WTC11 (cell line): ENCODE measurements at regions not wholly inside any gene's neighbourhood (a gene's known extent, or its start where the extent isn't known, plus 50 kb on each side); places are given as distances from the start of the nearest gene placed in this dataset.

Experiments used
- ATAC-seq: fragments of 200-7000 bp; cut with Tn5 transposase; 2 replicates; pipeline ENCODE4 v1.10.0; 2021; ENCODE audit warnings: mild to moderate bottlenecking, moderate library complexity
- CTCF ChIA-PET: fragments of 300-600 bp; sonication (Branson Sonifier 250); formaldehyde crosslinking; loops from one replicate; lab custom pipeline; 2021; ENCODE audit warnings: antibody characterized with exemption; lab: Charles Lee
- POLR2A ChIA-PET: fragments of 350-600 bp; sonication (Branson Sonifier 250); formaldehyde crosslinking; loops from one replicate; lab custom pipeline; 2021; ENCODE audit warnings: antibody characterized with exemption; lab: Charles Lee
- DNase-seq: peaks from one replicate; pipeline ENCODE4 v3.0.0; 2021; ENCODE audit warnings: low spot score
- H3K27ac Mint-ChIP-seq: 2 replicates; pipeline ENCODE4 v1.8.0; 2021; ENCODE audit warnings: mixed read lengths
- H3K27me3 Mint-ChIP-seq: 2 replicates; pipeline ENCODE4 v1.8.0; 2021; ENCODE audit warnings: low read depth, mild to moderate bottlenecking, moderate library complexity, mixed read lengths
- H3K36me3 Mint-ChIP-seq: 2 replicates; pipeline ENCODE4 v1.8.0; 2021; ENCODE audit warnings: mixed read lengths
- H3K4me1 Mint-ChIP-seq: 2 replicates; pipeline ENCODE4 v1.8.0; 2022; ENCODE audit warnings: mixed read lengths
- H3K4me3 Mint-ChIP-seq: 2 replicates; pipeline ENCODE4 v1.8.0; 2021; ENCODE audit warnings: mild to moderate bottlenecking, moderate library complexity, mixed read lengths
- H3K9me3 Mint-ChIP-seq: 2 replicates; pipeline ENCODE4 v1.8.0; 2021; ENCODE audit warnings: mixed read lengths
- GABPB1 ChIP-seq: sonication (generic); formaldehyde crosslinking; IDR thresholded peaks from 2 replicates; pipeline ENCODE4 v1.8.1; 2023; ENCODE audit warnings: mild to moderate bottlenecking, missing genetic modification reagents
- GTF2I ChIP-seq: fragments of 250-450 bp; sonication (Bioruptor Pico); conservative IDR thresholded peaks from 2 replicates; pipeline ENCODE4 v1.4.0; 2021; ENCODE audit warnings: mild to moderate bottlenecking
- NFE2L1 ChIP-seq: sonication (generic); formaldehyde crosslinking; IDR thresholded peaks from 2 replicates; pipeline ENCODE4 v1.8.1; 2023; ENCODE audit warnings: missing genetic modification reagents
- NFYB ChIP-seq: sonication (generic); formaldehyde crosslinking; conservative IDR thresholded peaks from 2 replicates; pipeline ENCODE4 v1.8.0; 2022; ENCODE audit warnings: low read depth, missing genetic modification reagents
- NR1H2 ChIP-seq: sonication (generic); formaldehyde crosslinking; IDR thresholded peaks from 2 replicates; pipeline ENCODE4 v1.9.0; 2021; ENCODE audit warnings: mild to moderate bottlenecking, moderate library complexity, missing genetic modification reagents
- NR2C2 ChIP-seq: sonication (generic); formaldehyde crosslinking; IDR thresholded peaks from 2 replicates; pipeline ENCODE4 v1.8.0; 2022; ENCODE audit warnings: mild to moderate bottlenecking, missing genetic modification reagents
- PRRX2 ChIP-seq: fragments of 250-450 bp; sonication (Bioruptor Pico); IDR thresholded peaks from 2 replicates; pipeline ENCODE4 v1.8.0; 2021; ENCODE audit warnings: mild to moderate bottlenecking
- RORB ChIP-seq: fragments of 250-450 bp; sonication (Bioruptor Pico); IDR thresholded peaks from 2 replicates; pipeline ENCODE4 v1.9.0; 2021; ENCODE audit warnings: mild to moderate bottlenecking
- SP1 ChIP-seq: sonication (generic); formaldehyde crosslinking; conservative IDR thresholded peaks from 2 replicates; pipeline ENCODE4 v1.8.1; 2022; ENCODE audit warnings: missing genetic modification reagents
- TEAD4 ChIP-seq: sonication (generic); formaldehyde crosslinking; IDR thresholded peaks from 2 replicates; pipeline ENCODE4 v1.8.0; 2022; ENCODE audit warnings: mild to moderate bottlenecking, missing genetic modification reagents
- ZBTB21 ChIP-seq: sonication (generic); formaldehyde crosslinking; IDR thresholded peaks from 2 replicates; pipeline ENCODE4 v1.8.1; 2023; ENCODE audit warnings: mild to moderate bottlenecking, missing genetic modification reagents, borderline replicate concordance
- ZNF121 ChIP-seq: sonication (generic); formaldehyde crosslinking; IDR thresholded peaks from 2 replicates; pipeline ENCODE4 v1.8.0; 2023; ENCODE audit warnings: missing genetic modification reagents
- ZNF138 ChIP-seq: sonication (generic); formaldehyde crosslinking; conservative IDR thresholded peaks from 2 replicates; pipeline ENCODE4 v1.8.1; 2022; ENCODE audit warnings: mild to moderate bottlenecking, moderate library complexity, missing genetic modification reagents
- ZNF219 ChIP-seq: sonication (generic); formaldehyde crosslinking; IDR thresholded peaks from 2 replicates; pipeline ENCODE4 v1.8.0; 2023; ENCODE audit warnings: missing genetic modification reagents, mild to moderate bottlenecking, borderline replicate concordance
- ZNF416 ChIP-seq: fragments of 250-450 bp; sonication (Bioruptor Pico); IDR thresholded peaks from 2 replicates; pipeline ENCODE4 v1.9.0; 2021; ENCODE audit warnings: mild to moderate bottlenecking, inconsistent platforms
- ZNF671 ChIP-seq: fragments of 250-450 bp; sonication (Bioruptor Pico); IDR thresholded peaks from 2 replicates; pipeline ENCODE4 v1.8.0; 2021; ENCODE audit warnings: mild to moderate bottlenecking
- TF ChIP-seq, protein P1 (sequence below): sonication (generic); formaldehyde crosslinking; conservative IDR thresholded peaks from 2 replicates; pipeline ENCODE4 v1.8.1; 2023; ENCODE audit warnings: mild to moderate bottlenecking, low read depth, missing genetic modification reagents, moderate library complexity
- TF ChIP-seq, protein P2 (sequence below): fragments of 250-450 bp; sonication (Bioruptor Pico); IDR thresholded peaks from 2 replicates; pipeline ENCODE4 v1.9.0; 2021; ENCODE audit warnings: moderate library complexity, mild to moderate bottlenecking, inconsistent platforms, borderline replicate concordance
- TF ChIP-seq, protein P3 (sequence below): fragments of 250-450 bp; sonication (Bioruptor Pico); IDR thresholded peaks from 2 replicates; pipeline ENCODE4 v1.8.0; 2021; ENCODE audit warnings: mild to moderate bottlenecking
- TF ChIP-seq, protein P4 (sequence below): sonication (generic); formaldehyde crosslinking; IDR thresholded peaks from 2 replicates; pipeline ENCODE4 v1.8.1; 2022; ENCODE audit warnings: mild to moderate bottlenecking, moderate library complexity, missing genetic modification reagents
- TF ChIP-seq, protein P5 (sequence below): fragments of 250-450 bp; sonication (Bioruptor Pico); IDR thresholded peaks from 2 replicates; pipeline ENCODE4 v1.9.0; 2021; ENCODE audit warnings: mild to moderate bottlenecking, borderline replicate concordance
- TF ChIP-seq, protein P6 (sequence below): sonication (generic); formaldehyde crosslinking; IDR thresholded peaks from 2 replicates; pipeline ENCODE4 v1.8.1; 2023; ENCODE audit warnings: mild to moderate bottlenecking, missing genetic modification reagents, moderate library complexity
- TF ChIP-seq, protein P7 (sequence below): sonication (generic); formaldehyde crosslinking; IDR thresholded peaks from 2 replicates; pipeline ENCODE4 v1.8.0; 2022; ENCODE audit warnings: mild to moderate bottlenecking, missing genetic modification reagents
- TF ChIP-seq, protein P8 (sequence below): sonication (generic); formaldehyde crosslinking; IDR thresholded peaks from 2 replicates; pipeline ENCODE4 v1.8.1; 2023; ENCODE audit warnings: mild to moderate bottlenecking, missing genetic modification reagents

DNA sequence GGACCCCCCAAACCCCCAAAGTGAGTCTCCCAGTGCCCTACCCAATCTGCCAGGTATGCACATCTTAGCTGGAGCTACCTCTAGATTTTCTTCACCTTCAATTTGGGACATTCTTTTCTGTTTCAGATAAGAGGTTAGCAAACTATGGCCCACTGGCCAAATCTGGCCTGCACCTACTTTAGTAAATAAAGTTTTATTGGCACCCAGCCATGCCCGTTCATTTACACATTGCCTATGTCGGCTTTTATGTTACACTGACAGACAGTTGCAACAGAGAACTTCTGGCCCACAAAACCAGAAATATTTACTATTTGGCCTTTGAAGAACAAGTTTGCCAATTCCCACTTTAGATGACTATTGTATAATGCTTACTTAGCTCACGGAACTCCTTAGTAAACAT lies 55.9 kb upstream of the STX16 start (continued):
- TF ChIP-seq GTF2I (CRISPR knock-in tag) = no peak
- TF ChIP-seq, protein P1, sequence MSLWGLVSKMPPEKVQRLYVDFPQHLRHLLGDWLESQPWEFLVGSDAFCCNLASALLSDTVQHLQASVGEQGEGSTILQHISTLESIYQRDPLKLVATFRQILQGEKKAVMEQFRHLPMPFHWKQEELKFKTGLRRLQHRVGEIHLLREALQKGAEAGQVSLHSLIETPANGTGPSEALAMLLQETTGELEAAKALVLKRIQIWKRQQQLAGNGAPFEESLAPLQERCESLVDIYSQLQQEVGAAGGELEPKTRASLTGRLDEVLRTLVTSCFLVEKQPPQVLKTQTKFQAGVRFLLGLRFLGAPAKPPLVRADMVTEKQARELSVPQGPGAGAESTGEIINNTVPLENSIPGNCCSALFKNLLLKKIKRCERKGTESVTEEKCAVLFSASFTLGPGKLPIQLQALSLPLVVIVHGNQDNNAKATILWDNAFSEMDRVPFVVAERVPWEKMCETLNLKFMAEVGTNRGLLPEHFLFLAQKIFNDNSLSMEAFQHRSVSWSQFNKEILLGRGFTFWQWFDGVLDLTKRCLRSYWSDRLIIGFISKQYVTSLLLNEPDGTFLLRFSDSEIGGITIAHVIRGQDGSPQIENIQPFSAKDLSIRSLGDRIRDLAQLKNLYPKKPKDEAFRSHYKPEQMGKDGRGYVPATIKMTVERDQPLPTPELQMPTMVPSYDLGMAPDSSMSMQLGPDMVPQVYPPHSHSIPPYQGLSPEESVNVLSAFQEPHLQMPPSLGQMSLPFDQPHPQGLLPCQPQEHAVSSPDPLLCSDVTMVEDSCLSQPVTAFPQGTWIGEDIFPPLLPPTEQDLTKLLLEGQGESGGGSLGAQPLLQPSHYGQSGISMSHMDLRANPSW = no peak
- TF ChIP-seq NR1H2 = no peak
- TF ChIP-seq ZNF416 (CRISPR knock-in tag) = no peak
- no peak for TF ChIP-seq NFE2L1
- TF ChIP-seq ZNF219 (CRISPR knock-in tag) = no peak

DNA sequence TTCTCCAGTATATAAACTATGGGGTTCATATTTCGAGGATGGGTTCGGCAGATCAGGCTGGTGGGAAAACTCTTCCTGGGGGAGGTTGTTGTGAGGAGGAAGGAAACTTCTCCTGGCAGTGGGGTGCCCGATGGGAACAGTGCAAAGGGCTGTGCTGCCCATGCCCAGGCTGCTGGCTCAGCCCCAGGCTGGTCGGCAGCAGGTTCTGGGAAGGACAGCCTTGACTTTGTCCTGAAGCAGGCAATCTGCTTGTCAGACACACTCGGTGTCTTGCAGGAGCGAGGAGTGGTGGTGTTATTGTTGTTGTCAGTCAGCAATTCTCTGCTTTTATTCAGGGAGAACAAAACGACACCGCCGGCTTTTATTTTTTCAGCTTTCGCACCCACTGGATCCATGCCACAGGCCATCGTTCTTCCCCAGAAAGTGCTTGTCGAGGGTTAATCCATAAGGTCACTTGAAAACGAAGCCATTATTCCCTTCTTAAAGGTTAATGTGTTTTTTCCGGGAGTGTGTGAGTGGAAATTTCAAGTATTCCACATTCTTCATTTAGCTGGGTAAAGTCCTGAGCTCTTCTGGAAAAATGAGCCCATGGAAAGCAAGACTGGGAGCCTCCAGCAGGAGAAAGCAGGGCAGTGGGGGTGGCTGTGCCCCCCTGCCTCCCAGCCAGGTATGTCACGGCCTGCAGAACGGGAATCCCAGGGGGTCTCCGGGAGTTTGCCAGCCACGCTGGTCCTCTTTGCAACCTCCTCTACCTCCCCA lies 57.0 kb upstream of the STX16 start:
- TF ChIP-seq ZNF121 = no peak
- TF ChIP-seq, protein P2, sequence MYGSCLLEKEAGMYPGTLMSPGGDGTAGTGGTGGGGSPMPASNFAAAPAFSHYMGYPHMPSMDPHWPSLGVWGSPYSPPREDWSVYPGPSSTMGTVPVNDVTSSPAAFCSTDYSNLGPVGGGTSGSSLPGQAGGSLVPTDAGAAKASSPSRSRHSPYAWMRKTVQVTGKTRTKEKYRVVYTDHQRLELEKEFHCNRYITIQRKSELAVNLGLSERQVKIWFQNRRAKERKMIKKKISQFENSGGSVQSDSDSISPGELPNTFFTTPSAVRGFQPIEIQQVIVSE (CRISPR knock-in tag) = no peak
- no peak for TF ChIP-seq ZBTB21 (CRISPR knock-in tag)
- no peak for TF ChIP-seq SP1 (CRISPR knock-in tag)
- no peak for TF ChIP-seq RORB (CRISPR knock-in tag)
- TF ChIP-seq GABPB1 (CRISPR knock-in tag) = no peak
- TF ChIP-seq, protein P3, sequence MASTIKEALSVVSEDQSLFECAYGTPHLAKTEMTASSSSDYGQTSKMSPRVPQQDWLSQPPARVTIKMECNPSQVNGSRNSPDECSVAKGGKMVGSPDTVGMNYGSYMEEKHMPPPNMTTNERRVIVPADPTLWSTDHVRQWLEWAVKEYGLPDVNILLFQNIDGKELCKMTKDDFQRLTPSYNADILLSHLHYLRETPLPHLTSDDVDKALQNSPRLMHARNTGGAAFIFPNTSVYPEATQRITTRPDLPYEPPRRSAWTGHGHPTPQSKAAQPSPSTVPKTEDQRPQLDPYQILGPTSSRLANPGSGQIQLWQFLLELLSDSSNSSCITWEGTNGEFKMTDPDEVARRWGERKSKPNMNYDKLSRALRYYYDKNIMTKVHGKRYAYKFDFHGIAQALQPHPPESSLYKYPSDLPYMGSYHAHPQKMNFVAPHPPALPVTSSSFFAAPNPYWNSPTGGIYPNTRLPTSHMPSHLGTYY = no peak
- no peak for TF ChIP-seq ZNF671 (CRISPR knock-in tag)
- TF ChIP-seq, protein P4, sequence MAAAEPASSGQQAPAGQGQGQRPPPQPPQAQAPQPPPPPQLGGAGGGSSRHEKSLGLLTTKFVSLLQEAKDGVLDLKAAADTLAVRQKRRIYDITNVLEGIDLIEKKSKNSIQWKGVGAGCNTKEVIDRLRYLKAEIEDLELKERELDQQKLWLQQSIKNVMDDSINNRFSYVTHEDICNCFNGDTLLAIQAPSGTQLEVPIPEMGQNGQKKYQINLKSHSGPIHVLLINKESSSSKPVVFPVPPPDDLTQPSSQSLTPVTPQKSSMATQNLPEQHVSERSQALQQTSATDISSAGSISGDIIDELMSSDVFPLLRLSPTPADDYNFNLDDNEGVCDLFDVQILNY (CRISPR knock-in tag) = no peak
- TF ChIP-seq, protein P5, sequence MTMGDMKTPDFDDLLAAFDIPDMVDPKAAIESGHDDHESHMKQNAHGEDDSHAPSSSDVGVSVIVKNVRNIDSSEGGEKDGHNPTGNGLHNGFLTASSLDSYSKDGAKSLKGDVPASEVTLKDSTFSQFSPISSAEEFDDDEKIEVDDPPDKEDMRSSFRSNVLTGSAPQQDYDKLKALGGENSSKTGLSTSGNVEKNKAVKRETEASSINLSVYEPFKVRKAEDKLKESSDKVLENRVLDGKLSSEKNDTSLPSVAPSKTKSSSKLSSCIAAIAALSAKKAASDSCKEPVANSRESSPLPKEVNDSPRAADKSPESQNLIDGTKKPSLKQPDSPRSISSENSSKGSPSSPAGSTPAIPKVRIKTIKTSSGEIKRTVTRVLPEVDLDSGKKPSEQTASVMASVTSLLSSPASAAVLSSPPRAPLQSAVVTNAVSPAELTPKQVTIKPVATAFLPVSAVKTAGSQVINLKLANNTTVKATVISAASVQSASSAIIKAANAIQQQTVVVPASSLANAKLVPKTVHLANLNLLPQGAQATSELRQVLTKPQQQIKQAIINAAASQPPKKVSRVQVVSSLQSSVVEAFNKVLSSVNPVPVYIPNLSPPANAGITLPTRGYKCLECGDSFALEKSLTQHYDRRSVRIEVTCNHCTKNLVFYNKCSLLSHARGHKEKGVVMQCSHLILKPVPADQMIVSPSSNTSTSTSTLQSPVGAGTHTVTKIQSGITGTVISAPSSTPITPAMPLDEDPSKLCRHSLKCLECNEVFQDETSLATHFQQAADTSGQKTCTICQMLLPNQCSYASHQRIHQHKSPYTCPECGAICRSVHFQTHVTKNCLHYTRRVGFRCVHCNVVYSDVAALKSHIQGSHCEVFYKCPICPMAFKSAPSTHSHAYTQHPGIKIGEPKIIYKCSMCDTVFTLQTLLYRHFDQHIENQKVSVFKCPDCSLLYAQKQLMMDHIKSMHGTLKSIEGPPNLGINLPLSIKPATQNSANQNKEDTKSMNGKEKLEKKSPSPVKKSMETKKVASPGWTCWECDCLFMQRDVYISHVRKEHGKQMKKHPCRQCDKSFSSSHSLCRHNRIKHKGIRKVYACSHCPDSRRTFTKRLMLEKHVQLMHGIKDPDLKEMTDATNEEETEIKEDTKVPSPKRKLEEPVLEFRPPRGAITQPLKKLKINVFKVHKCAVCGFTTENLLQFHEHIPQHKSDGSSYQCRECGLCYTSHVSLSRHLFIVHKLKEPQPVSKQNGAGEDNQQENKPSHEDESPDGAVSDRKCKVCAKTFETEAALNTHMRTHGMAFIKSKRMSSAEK (CRISPR knock-in tag) = no peak
- TF ChIP-seq NFYB = no peak
- no peak for TF ChIP-seq ZNF138 (CRISPR knock-in tag)
- TF ChIP-seq PRRX2 = no peak
- TF ChIP-seq, protein P6, sequence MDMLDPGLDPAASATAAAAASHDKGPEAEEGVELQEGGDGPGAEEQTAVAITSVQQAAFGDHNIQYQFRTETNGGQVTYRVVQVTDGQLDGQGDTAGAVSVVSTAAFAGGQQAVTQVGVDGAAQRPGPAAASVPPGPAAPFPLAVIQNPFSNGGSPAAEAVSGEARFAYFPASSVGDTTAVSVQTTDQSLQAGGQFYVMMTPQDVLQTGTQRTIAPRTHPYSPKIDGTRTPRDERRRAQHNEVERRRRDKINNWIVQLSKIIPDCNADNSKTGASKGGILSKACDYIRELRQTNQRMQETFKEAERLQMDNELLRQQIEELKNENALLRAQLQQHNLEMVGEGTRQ (CRISPR knock-in tag) = no peak
- no peak for TF ChIP-seq TEAD4 (CRISPR knock-in tag)
- TF ChIP-seq, protein P7, sequence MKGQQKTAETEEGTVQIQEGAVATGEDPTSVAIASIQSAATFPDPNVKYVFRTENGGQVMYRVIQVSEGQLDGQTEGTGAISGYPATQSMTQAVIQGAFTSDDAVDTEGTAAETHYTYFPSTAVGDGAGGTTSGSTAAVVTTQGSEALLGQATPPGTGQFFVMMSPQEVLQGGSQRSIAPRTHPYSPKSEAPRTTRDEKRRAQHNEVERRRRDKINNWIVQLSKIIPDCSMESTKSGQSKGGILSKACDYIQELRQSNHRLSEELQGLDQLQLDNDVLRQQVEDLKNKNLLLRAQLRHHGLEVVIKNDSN (CRISPR knock-in tag) = no peak
- TF ChIP-seq, protein P8, sequence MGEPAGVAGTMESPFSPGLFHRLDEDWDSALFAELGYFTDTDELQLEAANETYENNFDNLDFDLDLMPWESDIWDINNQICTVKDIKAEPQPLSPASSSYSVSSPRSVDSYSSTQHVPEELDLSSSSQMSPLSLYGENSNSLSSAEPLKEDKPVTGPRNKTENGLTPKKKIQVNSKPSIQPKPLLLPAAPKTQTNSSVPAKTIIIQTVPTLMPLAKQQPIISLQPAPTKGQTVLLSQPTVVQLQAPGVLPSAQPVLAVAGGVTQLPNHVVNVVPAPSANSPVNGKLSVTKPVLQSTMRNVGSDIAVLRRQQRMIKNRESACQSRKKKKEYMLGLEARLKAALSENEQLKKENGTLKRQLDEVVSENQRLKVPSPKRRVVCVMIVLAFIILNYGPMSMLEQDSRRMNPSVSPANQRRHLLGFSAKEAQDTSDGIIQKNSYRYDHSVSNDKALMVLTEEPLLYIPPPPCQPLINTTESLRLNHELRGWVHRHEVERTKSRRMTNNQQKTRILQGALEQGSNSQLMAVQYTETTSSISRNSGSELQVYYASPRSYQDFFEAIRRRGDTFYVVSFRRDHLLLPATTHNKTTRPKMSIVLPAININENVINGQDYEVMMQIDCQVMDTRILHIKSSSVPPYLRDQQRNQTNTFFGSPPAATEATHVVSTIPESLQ = no peak
- TF ChIP-seq NR2C2 = no peak
- DNase-seq = no peak

More for the DNA sequence above, 57.0 kb upstream of the STX16 start:
- CTCF ChIA-PET = interaction anchor here (1.5 kb wide), 1 partner anchor 112 kb away, joined by 3 read pairs; no protein-coding TSS in a partner anchor
- ATAC-seq = no peak
- Mint-ChIP-seq H3K4me3 (no peak overlapping the region), H3K27me3 (peaks cover 4% of the 10 kb centered on the region; the same call in 1 of the 2 replicates), H3K9me3 (peaks cover 9% of the 10 kb centered on the region), H3K4me1 (peaks cover 22% of the 10 kb centered on the region), H3K36me3 (peaks cover 3% of the 10 kb centered on the region; the same call in 1 of the 2 replicates), H3K27ac (no peak overlapping the region)
- POLR2A ChIA-PET = interaction anchor here (0.6 kb wide), 1 partner anchor 841 kb away, joined by 3 read pairs; no protein-coding TSS in a partner anchor
